ENCODE measurements at regions not wholly inside any gene's neighbourhood (a gene's known extent, or its start where the extent isn't known, plus 50 kb on each side); places are given as distances from the start of the nearest gene placed in this dataset.

- TF ChIP-seq EZH2phosphoT487 (IDR thresholded peaks at IDR 0.05; ENCODE audit: borderline replicate concordance) = no peak
- no peak for TF ChIP-seq CTCF (conservative IDR thresholded peaks at IDR 0.05; ENCODE audit: low read length)
Observed at GRCh38 chr6:90450268-90450953, 136.5 kb downstream of the MAP3K7 start.
